Activated naive CD8-positive, alpha-beta T cell (primary cell): ENCODE measurements at regions not wholly inside any gene's neighbourhood (a gene's known extent, or its start where the extent isn't known, plus 50 kb on each side); places are given as distances from the start of the nearest gene placed in this dataset.
"Not testable (repeated sequence)": the region's sequence is repeated elsewhere in the genome, so short reads cannot be mapped to it uniquely, and the experiment has no call there.

Source experiments
- H3K27ac Mint-ChIP-seq: one replicate; pipeline ENCODE4 v1.8.0; 2021; ENCODE audit warnings: mixed read lengths
- H3K27me3 Mint-ChIP-seq: one replicate; pipeline ENCODE4 v1.8.0; 2021; ENCODE audit warnings: mixed read lengths
- H3K36me3 Mint-ChIP-seq: one replicate; pipeline ENCODE4 v1.8.0; 2021; ENCODE audit warnings: mixed read lengths
- H3K4me1 Mint-ChIP-seq: one replicate; pipeline ENCODE4 v1.8.0; 2021; ENCODE audit warnings: low read depth, mixed read lengths
- H3K4me3 Mint-ChIP-seq: one replicate; pipeline ENCODE4 v1.8.0; 2021; ENCODE audit warnings: mild to moderate bottlenecking, mixed read lengths
- H3K9me3 Mint-ChIP-seq: one replicate; pipeline ENCODE4 v1.8.0; 2021; ENCODE audit warnings: low read depth, mixed read lengths

DNA sequence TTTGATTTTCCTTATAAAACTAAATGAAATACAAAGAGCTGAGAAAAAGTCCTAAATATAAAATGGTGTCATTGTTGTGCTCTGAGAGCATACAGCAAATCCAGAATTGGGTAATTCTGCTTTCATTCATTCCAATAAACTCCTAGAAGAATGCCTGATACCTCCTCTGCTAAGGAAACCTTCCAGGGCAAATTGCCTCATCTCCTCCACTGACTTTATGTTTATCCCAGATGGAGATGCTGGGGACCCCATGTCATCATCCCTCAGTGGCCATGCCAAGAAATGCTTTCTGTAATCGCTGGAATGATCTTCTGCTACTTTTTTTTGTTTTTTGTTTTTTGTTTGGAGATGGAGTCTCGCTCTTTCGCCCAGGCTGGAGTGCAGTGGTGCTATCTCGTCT, 119.3 kb upstream of the PRKCQ start:
- Mint-ChIP-seq H3K4me3 (no peak overlapping the region), H3K27ac (no peak overlapping the region), H3K36me3 (no peaks in the 10 kb centered on the region), H3K4me1 (peaks cover 1% of the 10 kb centered on the region), H3K9me3 (no peaks in the 10 kb centered on the region), H3K27me3 (no peaks in the 10 kb centered on the region)

- Mint-ChIP-seq H3K9me3 (no peaks in the 10 kb centered on the region), H3K4me1 (peaks cover 1% of the 10 kb centered on the region), H3K36me3 (peaks cover 3% of the 10 kb centered on the region), H3K27ac (no peak overlapping the region), H3K4me3 (no peak overlapping the region), H3K27me3 (peaks cover 2% of the 10 kb centered on the region)
Measured at GRCh38 chr10:6695519-6695918, 115.4 kb upstream of the PRKCQ start.

GRCh38 chr10:6694447-6695140, 114.5 kb upstream of the PRKCQ start:
- Mint-ChIP-seq H3K4me1 (peaks cover 1% of the 10 kb centered on the region), H3K27ac (no peak overlapping the region), H3K4me3 (no peak overlapping the region), H3K9me3 (no peaks in the 10 kb centered on the region), H3K36me3 (peaks cover 3% of the 10 kb centered on the region), H3K27me3 (peaks cover 2% of the 10 kb centered on the region)

GRCh38 chr10:6692856-6693255, 112.8 kb upstream of the PRKCQ start:
- H3K4me3 Mint-ChIP-seq = no peak overlapping the region
- H3K36me3 Mint-ChIP-seq = peaks cover 3% of the 10 kb centered on the region
- no peaks in the 10 kb centered on the region for H3K9me3 Mint-ChIP-seq
- H3K27me3 Mint-ChIP-seq = peaks cover 2% of the 10 kb centered on the region
- H3K4me1 Mint-ChIP-seq = peaks cover 1% of the 10 kb centered on the region
- H3K27ac Mint-ChIP-seq = no peak overlapping the region

DNA sequence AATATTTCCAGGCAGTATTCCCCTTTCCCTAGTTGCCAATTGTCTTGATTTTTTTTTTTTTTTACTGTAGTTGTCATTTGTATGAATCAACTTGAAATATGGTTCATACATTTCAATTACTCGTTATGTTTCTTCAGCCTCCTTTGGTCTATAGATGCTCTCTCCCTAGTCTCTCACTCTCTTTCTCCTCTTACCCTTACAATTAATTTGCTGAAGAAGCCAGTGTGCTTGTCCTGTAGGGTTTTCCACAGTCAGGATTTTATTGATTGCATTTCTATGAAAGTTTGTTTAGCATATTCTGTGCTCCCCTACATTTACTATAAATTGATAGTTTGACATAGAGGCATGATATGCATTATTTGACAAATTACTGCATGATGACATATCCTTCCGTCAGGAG, 112.0 kb upstream of the PRKCQ start:
- H3K9me3 Mint-ChIP-seq = no peaks in the 10 kb centered on the region
- peaks cover 2% of the 10 kb centered on the region for H3K27me3 Mint-ChIP-seq
- H3K27ac Mint-ChIP-seq = no peak overlapping the region
- H3K4me3 Mint-ChIP-seq = no peak overlapping the region
- H3K4me1 Mint-ChIP-seq = peaks cover 1% of the 10 kb centered on the region
- peaks cover 3% of the 10 kb centered on the region for H3K36me3 Mint-ChIP-seq

DNA sequence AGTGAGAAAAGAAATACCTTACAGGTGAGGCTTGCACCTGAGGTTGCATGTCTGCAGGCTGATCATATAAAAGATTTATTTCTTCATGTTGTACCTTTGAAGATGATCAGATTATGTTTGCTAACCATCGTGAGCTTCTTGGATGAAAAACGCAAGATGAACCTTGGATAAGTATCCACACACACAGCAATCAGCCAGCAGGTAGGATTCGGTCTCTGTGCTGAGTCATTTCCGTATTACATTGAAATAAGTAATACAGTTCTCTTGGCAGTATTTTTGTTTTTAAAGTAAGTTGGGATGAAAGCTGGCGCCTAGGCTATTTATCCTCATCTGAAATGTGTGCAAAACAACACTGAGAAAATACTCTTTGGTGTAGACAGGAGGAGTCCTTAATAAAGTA, 109.0 kb upstream of the PRKCQ start:
- H3K4me1 Mint-ChIP-seq = no peaks in the 10 kb centered on the region
- peaks cover 3% of the 10 kb centered on the region for H3K36me3 Mint-ChIP-seq
- H3K4me3 Mint-ChIP-seq = no peak overlapping the region
- H3K27ac Mint-ChIP-seq = no peak overlapping the region
- H3K27me3 Mint-ChIP-seq = peaks cover 2% of the 10 kb centered on the region
- no peaks in the 10 kb centered on the region for H3K9me3 Mint-ChIP-seq

GRCh38 chr10:6680735-6681134, 100.7 kb upstream of the PRKCQ start:
- peaks cover 5% of the 10 kb centered on the region for H3K27me3 Mint-ChIP-seq
- no peak overlapping the region for H3K27ac Mint-ChIP-seq
- H3K9me3 Mint-ChIP-seq = no peaks in the 10 kb centered on the region

DNA sequence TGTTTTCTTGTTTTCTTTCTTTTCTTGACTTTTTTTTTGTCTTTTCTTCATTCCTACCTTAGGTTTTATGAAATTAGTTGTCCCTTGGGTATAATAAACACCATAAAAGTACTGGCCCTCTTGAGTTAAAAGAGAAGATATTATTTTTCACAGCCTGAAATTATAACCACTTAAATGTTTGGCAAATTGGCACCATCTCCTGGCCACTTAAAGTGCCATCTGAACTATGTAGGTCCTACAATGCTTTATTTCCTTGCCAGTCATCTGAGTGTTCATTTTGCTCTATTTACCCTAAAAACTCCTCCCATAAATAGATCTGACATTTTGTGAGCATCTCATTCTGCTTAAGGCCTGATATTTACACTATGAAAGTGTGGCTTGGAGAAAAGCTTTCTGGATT, 98.9 kb upstream of the PRKCQ start:
- peaks cover 5% of the 10 kb centered on the region for H3K27me3 Mint-ChIP-seq
- H3K4me3 Mint-ChIP-seq = no peak overlapping the region
- no peaks in the 10 kb centered on the region for H3K9me3 Mint-ChIP-seq
- H3K27ac Mint-ChIP-seq = no peak overlapping the region
- peaks cover 4% of the 10 kb centered on the region for H3K4me1 Mint-ChIP-seq
- no peaks in the 10 kb centered on the region for H3K36me3 Mint-ChIP-seq

More at GRCh38 chr10:6680735-6681134, 100.7 kb upstream of the PRKCQ start:
- H3K36me3 Mint-ChIP-seq = no peaks in the 10 kb centered on the region
- peaks cover 4% of the 10 kb centered on the region for H3K4me1 Mint-ChIP-seq
- no peak overlapping the region for H3K4me3 Mint-ChIP-seq

DNA sequence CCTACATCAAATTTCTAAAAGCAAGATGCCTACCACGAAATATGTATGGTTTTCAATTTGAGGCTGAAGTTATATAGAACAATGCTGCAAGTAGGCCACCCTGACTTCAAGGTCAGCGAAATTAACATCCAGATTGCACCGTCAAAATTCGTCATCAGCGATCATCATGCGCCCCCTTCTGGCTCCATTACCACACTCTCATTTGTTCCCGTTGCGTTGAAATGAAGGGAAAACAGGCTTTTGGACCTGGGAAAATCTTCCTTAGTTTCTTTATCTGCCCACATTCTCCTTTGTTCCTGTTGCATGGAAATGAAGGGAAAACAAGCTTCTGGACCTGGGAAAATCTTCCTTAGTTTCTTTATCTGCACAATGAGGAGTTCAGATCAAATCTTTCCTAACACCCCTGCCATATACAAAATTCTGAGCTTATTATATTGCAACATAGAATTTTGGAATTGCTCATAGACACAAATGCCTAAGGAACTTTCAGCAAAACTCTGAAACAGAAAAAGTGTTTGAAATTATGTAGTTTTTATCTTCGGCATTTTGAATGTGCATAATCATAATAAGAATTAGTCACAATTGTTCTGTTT, 98.2 kb upstream of the PRKCQ start:
- no peaks in the 10 kb centered on the region for H3K9me3 Mint-ChIP-seq
- H3K36me3 Mint-ChIP-seq = no peaks in the 10 kb centered on the region
- H3K27me3 Mint-ChIP-seq = peaks cover 5% of the 10 kb centered on the region
- H3K27ac Mint-ChIP-seq = no peak overlapping the region
- no peak overlapping the region for H3K4me3 Mint-ChIP-seq
- H3K4me1 Mint-ChIP-seq = peaks cover 4% of the 10 kb centered on the region

DNA sequence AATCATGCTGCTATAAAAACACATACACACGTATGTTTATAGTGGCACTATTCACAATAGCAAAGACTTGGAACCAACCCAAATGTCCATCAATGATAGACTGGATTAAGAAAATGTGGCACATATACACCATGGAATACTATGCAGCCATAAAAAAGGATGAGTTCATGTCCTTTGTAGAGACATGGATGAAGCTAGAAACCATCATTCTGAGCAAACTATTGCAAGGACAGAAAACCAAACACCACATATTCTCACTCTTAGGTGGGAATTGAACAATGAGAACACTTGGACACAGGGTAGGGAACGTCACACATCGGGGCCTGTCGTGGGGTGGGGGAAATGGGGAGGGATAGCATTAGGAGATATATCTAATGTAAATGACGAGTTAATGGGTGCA, 97.1 kb upstream of the PRKCQ start:
- H3K4me1 Mint-ChIP-seq, H3K27ac Mint-ChIP-seq, H3K36me3 Mint-ChIP-seq, H3K27me3 Mint-ChIP-seq, H3K4me3 Mint-ChIP-seq, H3K9me3 Mint-ChIP-seq: not testable (repeated sequence)

GRCh38 chr10:6674291-6674690, 94.2 kb upstream of the PRKCQ start:
- Mint-ChIP-seq H3K36me3 (no peaks in the 10 kb centered on the region), H3K9me3 (no peaks in the 10 kb centered on the region), H3K27ac (no peak overlapping the region), H3K27me3 (peaks cover 3% of the 10 kb centered on the region), H3K4me3 (no peak overlapping the region), H3K4me1 (peaks cover 4% of the 10 kb centered on the region)

- H3K27ac Mint-ChIP-seq = no peak overlapping the region
Measured at GRCh38 chr10:6671976-6672375, 91.9 kb upstream of the PRKCQ start.

GRCh38 chr10:6669269-6669859, 89.3 kb upstream of the PRKCQ start:
- Mint-ChIP-seq H3K9me3 (no peaks in the 10 kb centered on the region), H3K27ac (no peak overlapping the region), H3K4me3 (no peak overlapping the region), H3K4me1 (peaks cover 19% of the 10 kb centered on the region), H3K36me3 (no peaks in the 10 kb centered on the region), H3K27me3 (no peaks in the 10 kb centered on the region)

More at GRCh38 chr10:6671976-6672375, 91.9 kb upstream of the PRKCQ start:
- Mint-ChIP-seq H3K4me1 (peaks cover 6% of the 10 kb centered on the region), H3K9me3 (no peaks in the 10 kb centered on the region), H3K36me3 (no peaks in the 10 kb centered on the region), H3K27me3 (no peaks in the 10 kb centered on the region), H3K4me3 (no peak overlapping the region)

GRCh38 chr10:6667679-6668270, 87.7 kb upstream of the PRKCQ start:
- H3K9me3 Mint-ChIP-seq = no peaks in the 10 kb centered on the region
- H3K27ac Mint-ChIP-seq = no peak overlapping the region
- peaks cover 19% of the 10 kb centered on the region for H3K4me1 Mint-ChIP-seq
- H3K4me3 Mint-ChIP-seq = no peak overlapping the region
- H3K27me3 Mint-ChIP-seq = no peaks in the 10 kb centered on the region
- H3K36me3 Mint-ChIP-seq = no peaks in the 10 kb centered on the region

GRCh38 chr10:6667150-6667549, 87.1 kb upstream of the PRKCQ start:
- no peak overlapping the region for H3K4me3 Mint-ChIP-seq
- H3K27ac Mint-ChIP-seq = no peak overlapping the region
- H3K4me1 Mint-ChIP-seq = peaks cover 19% of the 10 kb centered on the region
- no peaks in the 10 kb centered on the region for H3K27me3 Mint-ChIP-seq
- no peaks in the 10 kb centered on the region for H3K9me3 Mint-ChIP-seq
- H3K36me3 Mint-ChIP-seq = no peaks in the 10 kb centered on the region
